Mesendoderm (in vitro differentiated cells): ENCODE measurements at regions not wholly inside any gene's neighbourhood (a gene's known extent, or its start where the extent isn't known, plus 50 kb on each side); places are given as distances from the start of the nearest gene placed in this dataset.

Experiments
- DNase-seq: peaks from one replicate; pipeline ENCODE4 v3.0.0; 2013
- H2AK5ac ChIP-seq: 2 replicates; pipeline ENCODE4 v1.6.1; 2013; ENCODE audit warnings: low read length, inconsistent platforms
- H2BK120ac ChIP-seq: 2 replicates; pipeline ENCODE4 v1.6.1; 2013; ENCODE audit warnings: low read depth, mild to moderate bottlenecking, low read length, moderate library complexity, mixed read lengths
- H2BK15ac ChIP-seq: replicated peaks from 2 replicates; pipeline ENCODE4 v1.6.1; 2013; ENCODE audit warnings: low read depth, mild to moderate bottlenecking, moderate library complexity
- H2BK5ac ChIP-seq: 2 replicates; pipeline ENCODE4 v1.6.1; 2013; ENCODE audit warnings: low read length, inconsistent platforms
- H3K18ac ChIP-seq: 2 replicates; pipeline ENCODE4 v1.6.1; 2013; ENCODE audit warnings: mild to moderate bottlenecking, low read length, mixed read lengths
- H3K23ac ChIP-seq: one replicate; pipeline ENCODE4 v1.6.1; 2013; ENCODE audit warnings: low read length
- H3K27ac ChIP-seq: 2 replicates; pipeline ENCODE4 v1.5.1; 2013; ENCODE audit warnings: low read depth, mild to moderate bottlenecking, inconsistent platforms, low read length, moderate library complexity
- H3K27me3 ChIP-seq: 2 replicates; pipeline ENCODE4 v1.6.1; 2013; ENCODE audit warnings: low read length, control low read depth, mild to moderate bottlenecking, inconsistent platforms; ENCODE audit not compliant: insufficient read depth, poor library complexity
- H3K36me3 ChIP-seq: 2 replicates; pipeline ENCODE4 v1.6.1; 2013; ENCODE audit warnings: low read length, inconsistent platforms; ENCODE audit not compliant: control insufficient read depth, insufficient read depth
- H3K4ac ChIP-seq: one replicate; pipeline ENCODE4 v1.6.1; 2013; ENCODE audit warnings: low read depth, mild to moderate bottlenecking, low read length, moderate library complexity
- H3K4me1 ChIP-seq: 2 replicates; pipeline ENCODE4 v1.6.1; 2013; ENCODE audit warnings: low read depth, low read length, inconsistent platforms; ENCODE audit not compliant: control insufficient read depth
- H3K4me2 ChIP-seq: 2 replicates; pipeline ENCODE4 v1.6.1; 2013; ENCODE audit warnings: low read length
- H3K4me3 ChIP-seq: 2 replicates; pipeline ENCODE4 v1.5.1; 2013; ENCODE audit warnings: mild to moderate bottlenecking, low read length
- H3K56ac ChIP-seq: one replicate; pipeline ENCODE4 v1.6.1; 2013; ENCODE audit warnings: low read length
- H3K79me1 ChIP-seq: 2 replicates; pipeline ENCODE4 v1.6.1; 2013; ENCODE audit warnings: low read length, inconsistent platforms
- H3K79me2 ChIP-seq: 2 replicates; pipeline ENCODE4 v1.6.1; 2013; ENCODE audit warnings: mild to moderate bottlenecking, low read length; ENCODE audit not compliant: control insufficient read depth, insufficient read depth
- H3K9ac ChIP-seq: 2 replicates; pipeline ENCODE4 v1.6.1; 2013; ENCODE audit warnings: low read length, inconsistent platforms
- H4K5ac ChIP-seq: one replicate; pipeline ENCODE4 v1.6.1; 2013; ENCODE audit warnings: low read length
- H4K8ac ChIP-seq: one replicate; pipeline ENCODE4 v1.6.1; 2013; ENCODE audit warnings: low read depth, mild to moderate bottlenecking, control low read depth, low read length, moderate library complexity
- WGBS: extraction: QIAGEN DNeasy Blood & Tissue Kit; methylation state at CpG from one replicate; pipeline ENCODE4 v1.1.7; 2013; ENCODE audit warnings: low lambda C conversion rate, missing lambda C conversion rate; ENCODE audit not compliant: insufficient coverage; ENCODE audit errors: extremely low coverage; 5-methylcytosine and 5-hydroxymethylcytosine counted together

DNA sequence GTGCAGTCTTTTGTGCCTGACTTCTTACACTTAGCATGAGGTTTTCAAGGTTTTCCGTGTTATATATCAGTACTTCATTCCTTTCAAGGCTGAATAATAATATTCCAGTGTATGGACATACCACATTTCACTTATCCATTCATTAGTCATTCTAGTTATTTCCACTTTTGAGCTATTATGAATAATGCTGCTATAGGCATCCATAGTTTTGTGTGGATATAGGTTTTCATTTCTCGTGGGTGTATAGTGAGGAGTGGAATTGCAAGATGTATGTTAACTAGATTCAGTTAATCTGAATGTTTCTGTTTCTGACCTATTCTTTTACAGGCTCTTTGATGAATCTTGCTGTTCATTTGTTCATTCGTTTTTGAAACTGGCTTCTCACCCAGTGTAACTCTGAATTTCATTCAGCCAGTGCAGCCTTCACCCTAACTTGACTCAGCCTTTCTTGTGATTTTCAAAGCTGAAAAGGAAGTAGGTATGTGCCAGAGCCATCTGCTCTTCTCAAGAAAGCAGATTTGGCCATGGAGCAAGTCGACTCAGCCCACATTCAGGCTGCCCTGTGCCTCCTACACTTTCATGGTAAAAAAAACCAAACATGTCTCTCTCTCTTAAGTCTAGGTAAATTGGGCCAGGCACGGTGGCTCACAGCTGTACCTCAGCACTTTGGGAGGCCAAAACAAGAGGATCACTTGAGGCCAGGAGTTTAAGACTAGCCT, 56.3 kb upstream of the NOCT start:
- Histone ChIP-seq H4K5ac (no peak overlapping the region), H3K4ac (no peak overlapping the region), H3K23ac (no peak overlapping the region), H3K4me3 (no peak overlapping the region), H2BK120ac (no peak overlapping the region), H2BK15ac (no peak overlapping the region), H3K79me1 (no peaks in the 10 kb centered on the region), H3K9ac (no peak overlapping the region), H4K8ac (no peak overlapping the region), H3K79me2 (no peaks in the 10 kb centered on the region), H3K27me3 (no peaks in the 10 kb centered on the region), H3K36me3 (no peaks in the 10 kb centered on the region), H3K56ac (no peak overlapping the region), H3K4me2 (no peak overlapping the region), H3K4me1 (no peaks in the 10 kb centered on the region), H3K27ac (no peak overlapping the region), H2BK5ac (no peak overlapping the region), H2AK5ac (no peak overlapping the region), H3K18ac (no peak overlapping the region)
- no CpG with 5 or more reads among the region's 5 CpGs for WGBS
- DNase-seq: no peak

- Histone ChIP-seq H3K36me3 (no peaks in the 10 kb centered on the region), H4K5ac (no peak overlapping the region), H2BK5ac (no peak overlapping the region), H3K23ac (no peak overlapping the region), H3K27me3 (no peaks in the 10 kb centered on the region), H3K4me2 (no peak overlapping the region), H2BK15ac (no peak overlapping the region), H3K9ac (no peak overlapping the region), H2AK5ac (no peak overlapping the region), H4K8ac (no peak overlapping the region), H3K27ac (no peak overlapping the region), H3K18ac (no peak overlapping the region), H3K4me1 (no peaks in the 10 kb centered on the region), H2BK120ac (no peak overlapping the region), H3K4ac (no peak overlapping the region), H3K79me1 (no peaks in the 10 kb centered on the region), H3K79me2 (no peaks in the 10 kb centered on the region), H3K4me3 (no peak overlapping the region), H3K56ac (no peak overlapping the region)
- no CpG with 5 or more reads among the region's 3 CpGs for WGBS
- no peak for DNase-seq
These were observed 57.1 kb upstream of the NOCT start for GRCh38 chr4:138958519-138958918.

- no peak overlapping the region for H3K4ac ChIP-seq
- H3K36me3 ChIP-seq: no peaks in the 10 kb centered on the region
- no peak overlapping the region for H3K4me2 ChIP-seq
- no peaks in the 10 kb centered on the region for H3K79me1 ChIP-seq
- H3K18ac ChIP-seq: no peak overlapping the region
- no peak overlapping the region for H3K27ac ChIP-seq
- H2BK5ac ChIP-seq: no peak overlapping the region
- H3K79me2 ChIP-seq: no peaks in the 10 kb centered on the region
- no peak overlapping the region for H3K9ac ChIP-seq
- H4K8ac ChIP-seq: no peak overlapping the region
- no peak overlapping the region for H2BK120ac ChIP-seq
- no peaks in the 10 kb centered on the region for H3K4me1 ChIP-seq
- H2AK5ac ChIP-seq: no peak overlapping the region
- H4K5ac ChIP-seq: no peak overlapping the region
- no peak overlapping the region for H3K56ac ChIP-seq
- WGBS: no CpG with 5 or more reads among the region's 7 CpGs
- no peak overlapping the region for H3K4me3 ChIP-seq
- no peaks in the 10 kb centered on the region for H3K27me3 ChIP-seq
- H3K23ac ChIP-seq: no peak overlapping the region
- H2BK15ac ChIP-seq: no peak overlapping the region
- no peak for DNase-seq
These were observed 58.3 kb upstream of the NOCT start for GRCh38 chr4:138957302-138957701.

DNA sequence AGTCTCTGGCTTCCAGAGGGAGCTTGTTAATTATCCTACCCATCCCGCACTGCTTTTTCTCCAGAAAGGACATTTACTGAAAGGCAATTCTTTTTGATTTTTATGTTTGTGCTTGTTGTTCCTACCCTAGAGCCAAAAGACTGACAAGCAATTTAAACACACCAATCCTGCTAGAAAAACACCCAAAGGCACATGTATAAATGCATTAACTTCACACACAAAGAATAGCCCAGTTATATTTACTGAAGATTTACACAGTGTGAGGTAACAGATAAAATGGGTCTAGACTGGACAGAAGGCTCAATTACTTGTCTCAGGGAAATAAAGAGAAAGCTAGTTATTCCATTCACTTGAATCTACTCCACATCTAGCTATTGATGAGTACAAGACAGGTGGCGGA, 61.2 kb upstream of the NOCT start:
- no peak for DNase-seq
- Histone ChIP-seq H2AK5ac (no peak overlapping the region), H3K27ac (no peak overlapping the region), H2BK5ac (no peak overlapping the region), H4K8ac (no peak overlapping the region), H3K9ac (no peak overlapping the region), H3K4ac (no peak overlapping the region), H4K5ac (no peak overlapping the region), H3K23ac (no peak overlapping the region), H3K4me2 (no peak overlapping the region), H3K79me1 (no peaks in the 10 kb centered on the region), H3K79me2 (no peaks in the 10 kb centered on the region), H3K4me1 (no peaks in the 10 kb centered on the region), H3K27me3 (no peaks in the 10 kb centered on the region), H3K4me3 (no peak overlapping the region), H3K18ac (no peak overlapping the region), H3K36me3 (no peaks in the 10 kb centered on the region), H2BK120ac (no peak overlapping the region), H2BK15ac (no peak overlapping the region), H3K56ac (no peak overlapping the region)
- WGBS: no CpG with 5 or more reads among the region's 2 CpGs

DNA sequence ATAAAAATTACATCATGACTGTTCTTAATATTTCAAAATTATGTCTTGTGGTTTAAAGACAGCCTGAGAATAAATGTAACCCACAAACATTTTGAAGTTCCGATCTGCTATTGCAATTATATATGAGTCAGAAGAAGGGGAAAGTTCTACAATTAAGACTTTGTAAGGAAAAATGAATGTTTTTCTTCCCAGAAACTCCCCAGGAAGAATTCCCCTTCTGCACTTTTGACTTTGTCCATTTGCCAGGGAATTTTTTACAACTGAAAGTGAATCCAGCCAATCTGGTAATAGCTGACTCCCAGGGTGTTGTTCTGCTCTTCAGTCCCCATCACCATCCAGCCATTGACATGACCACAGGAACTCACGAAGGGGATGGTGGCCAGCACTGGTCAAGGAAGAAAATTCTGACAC, 61.6 kb upstream of the NOCT start:
- H4K8ac ChIP-seq: no peak overlapping the region
- no peaks in the 10 kb centered on the region for H3K79me2 ChIP-seq
- H3K23ac ChIP-seq: no peak overlapping the region
- no peak overlapping the region for H2BK5ac ChIP-seq
- no peak overlapping the region for H2BK120ac ChIP-seq
- H2AK5ac ChIP-seq: no peak overlapping the region
- H2BK15ac ChIP-seq: no peak overlapping the region
- no peak overlapping the region for H3K9ac ChIP-seq
- H3K4me1 ChIP-seq: no peaks in the 10 kb centered on the region
- no peak overlapping the region for H3K18ac ChIP-seq
- H3K27me3 ChIP-seq: no peaks in the 10 kb centered on the region
- H3K4me2 ChIP-seq: no peak overlapping the region
- H3K36me3 ChIP-seq: no peaks in the 10 kb centered on the region
- no peak overlapping the region for H4K5ac ChIP-seq
- no peak for DNase-seq
- H3K4me3 ChIP-seq: no peak overlapping the region
- no CpG with 5 or more reads among the region's 2 CpGs for WGBS
- H3K56ac ChIP-seq: no peak overlapping the region
- H3K4ac ChIP-seq: no peak overlapping the region
- H3K27ac ChIP-seq: no peak overlapping the region
- no peaks in the 10 kb centered on the region for H3K79me1 ChIP-seq

DNA sequence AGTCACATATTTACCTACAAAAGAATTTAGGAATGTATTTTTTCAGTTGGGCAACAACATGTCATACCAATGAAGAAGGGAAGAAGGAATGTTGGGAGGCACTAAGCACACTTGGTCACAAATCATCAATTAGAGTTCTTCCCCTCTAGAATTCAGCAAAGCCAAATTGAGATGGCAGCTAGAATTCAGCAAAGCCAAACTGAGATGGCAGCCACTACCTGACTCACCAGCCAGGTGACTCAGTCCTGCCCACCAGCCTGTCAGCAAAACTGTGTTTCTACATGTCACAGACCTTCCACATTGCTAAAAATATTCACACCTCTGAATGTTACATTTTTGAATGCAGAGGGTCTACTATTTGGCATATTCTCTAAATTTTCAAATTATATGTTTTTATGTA, 63.2 kb upstream of the NOCT start:
- no peak overlapping the region for H3K4me3 ChIP-seq
- no peak overlapping the region for H3K18ac ChIP-seq
- no peaks in the 10 kb centered on the region for H3K79me1 ChIP-seq
- no peak overlapping the region for H4K8ac ChIP-seq
- no peak overlapping the region for H3K27ac ChIP-seq
- no peak overlapping the region for H3K4me2 ChIP-seq
- no peaks in the 10 kb centered on the region for H3K36me3 ChIP-seq
- no peak overlapping the region for H2BK5ac ChIP-seq
- no peak overlapping the region for H3K4ac ChIP-seq
- no peaks in the 10 kb centered on the region for H3K4me1 ChIP-seq
- no peak overlapping the region for H2BK120ac ChIP-seq
- no peaks in the 10 kb centered on the region for H3K27me3 ChIP-seq
- no peak overlapping the region for H3K23ac ChIP-seq
- H2BK15ac ChIP-seq: no peak overlapping the region
- H3K56ac ChIP-seq: no peak overlapping the region
- H3K79me2 ChIP-seq: no peaks in the 10 kb centered on the region
- no peak overlapping the region for H2AK5ac ChIP-seq
- no peak overlapping the region for H4K5ac ChIP-seq
- DNase-seq: no peak
- H3K9ac ChIP-seq: no peak overlapping the region
